ENCODE measurements at regions not wholly inside any gene's neighbourhood (a gene's known extent, or its start where the extent isn't known, plus 50 kb on each side); places are given as distances from the start of the nearest gene placed in this dataset.
A peak's percentile ranks its signal among the peaks of the same experiment; 100 is the strongest.

DNA sequence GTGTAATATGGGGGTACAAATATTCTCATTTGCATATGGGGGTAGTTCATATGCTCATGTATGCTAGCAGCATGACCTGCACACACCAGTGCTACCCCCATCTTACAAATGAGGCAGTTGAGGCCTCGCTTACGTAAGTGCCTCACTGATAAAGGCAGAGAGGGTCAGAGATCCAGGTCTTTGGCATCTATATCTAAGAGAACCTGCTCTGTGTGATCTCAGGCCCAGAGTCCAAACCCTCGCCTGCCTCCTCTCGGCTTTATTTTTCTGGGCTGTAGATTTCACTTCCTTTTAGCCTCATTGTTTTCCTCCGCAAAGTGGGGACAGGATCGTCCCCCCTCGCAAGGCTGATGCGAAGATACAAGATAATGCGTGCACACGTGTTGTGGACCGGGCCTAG is 325.2 kb downstream of the MN1 start:
- no peak overlapping the region for H3K4me3 ChIP-seq (ENCODE audit: insufficient read depth, low read depth, low read length)
- H3K36me3 ChIP-seq (replicated peaks; ENCODE audit: control insufficient read depth, insufficient read depth, low read length) = no peaks in the 10 kb centered on the region
- DNase-seq = no peak
- H3K27me3 ChIP-seq (ENCODE audit: control insufficient read depth, insufficient read depth, low read length) = no peaks in the 10 kb centered on the region; the same call in 1 of the 2 replicates

DNA sequence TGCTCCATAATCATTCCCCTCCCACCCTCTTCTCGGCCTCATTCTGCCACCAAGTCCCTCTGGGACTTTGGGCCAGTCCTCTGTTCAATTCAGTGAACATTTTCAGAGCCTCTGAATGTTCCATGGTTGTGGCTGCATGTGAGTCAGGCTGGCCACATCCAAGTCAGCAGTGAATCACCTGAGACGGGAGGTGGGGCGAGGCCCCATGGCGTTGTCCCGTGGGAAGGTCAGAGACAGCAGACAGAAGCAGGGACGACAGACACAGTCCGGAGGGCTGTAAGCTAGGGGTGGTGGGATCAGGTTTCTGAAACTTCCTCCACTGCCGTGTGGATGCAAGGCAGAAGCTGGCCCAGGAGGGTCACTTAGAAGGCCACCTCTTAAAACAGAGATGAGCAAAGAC is 324.8 kb downstream of the MN1 start:
- no peak overlapping the region for H3K4me3 ChIP-seq (ENCODE audit: insufficient read depth, low read depth, low read length)
- no peaks in the 10 kb centered on the region for H3K36me3 ChIP-seq (replicated peaks; ENCODE audit: control insufficient read depth, insufficient read depth, low read length)
- H3K27me3 ChIP-seq (ENCODE audit: control insufficient read depth, insufficient read depth, low read length) = no peaks in the 10 kb centered on the region; the same call in 1 of the 2 replicates
- no peak for DNase-seq

DNA sequence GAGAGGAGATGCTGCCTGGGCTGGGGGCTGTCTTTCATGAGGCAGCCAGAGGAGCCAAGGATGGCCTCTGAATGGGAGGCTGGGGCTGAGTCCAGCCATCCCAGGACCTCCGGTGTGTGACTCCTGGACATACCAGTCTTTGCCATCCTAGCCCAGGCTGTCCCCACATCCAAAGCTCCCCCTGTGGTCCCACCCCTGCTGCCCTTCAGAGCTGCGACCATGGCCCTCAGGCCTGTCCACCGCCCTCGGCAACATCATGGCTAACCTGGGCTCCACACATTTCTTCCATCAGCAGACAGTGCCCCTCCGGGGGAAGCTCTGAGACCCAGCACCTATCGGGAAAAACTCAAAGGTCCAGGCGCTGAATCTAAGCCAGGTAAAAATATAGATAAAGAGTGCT is 324.4 kb downstream of the MN1 start:
- Histone ChIP-seq H3K36me3 (replicated peaks; ENCODE audit: control insufficient read depth, insufficient read depth, low read length) (no peaks in the 10 kb centered on the region), H3K4me3 (ENCODE audit: insufficient read depth, low read depth, low read length) (no peak overlapping the region), H3K27me3 (ENCODE audit: control insufficient read depth, insufficient read depth, low read length) (no peaks in the 10 kb centered on the region; the same call in 1 of the 2 replicates)
- no peak for DNase-seq

- DNase-seq = peak; percentile 83
- Histone ChIP-seq H3K4me3 (ENCODE audit: insufficient read depth, low read depth, low read length) (no peak overlapping the region), H3K36me3 (replicated peaks; ENCODE audit: control insufficient read depth, insufficient read depth, low read length) (no peaks in the 10 kb centered on the region), H3K27me3 (ENCODE audit: control insufficient read depth, insufficient read depth, low read length) (no peaks in the 10 kb centered on the region)
Measured at GRCh38 chr22:27480487-27480886, 321.1 kb downstream of the MN1 start.

DNA sequence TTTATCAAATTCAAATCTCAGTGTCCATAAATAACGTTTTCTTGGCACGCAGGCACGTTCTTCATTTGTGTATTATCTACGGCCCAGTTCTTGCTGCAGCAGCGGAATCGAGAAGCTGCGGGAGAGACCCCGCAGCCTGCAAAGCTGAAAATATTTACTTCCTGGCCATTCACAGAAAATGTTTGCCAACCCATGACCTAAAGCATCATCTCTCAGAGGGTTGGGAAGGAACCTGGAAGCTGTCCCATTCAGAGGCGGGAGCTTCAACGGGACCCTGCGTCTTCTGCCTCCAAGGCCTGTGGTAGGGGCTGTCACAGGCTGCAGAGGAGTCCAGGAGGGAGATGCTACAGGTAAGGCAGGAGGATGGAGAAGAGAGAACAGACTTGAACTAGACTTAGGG is 319.2 kb downstream of the MN1 start:
- no peaks in the 10 kb centered on the region for H3K36me3 ChIP-seq (replicated peaks; ENCODE audit: control insufficient read depth, insufficient read depth, low read length)
- no peak for DNase-seq
- H3K27me3 ChIP-seq (ENCODE audit: control insufficient read depth, insufficient read depth, low read length) = no peaks in the 10 kb centered on the region
- H3K4me3 ChIP-seq (ENCODE audit: insufficient read depth, low read depth, low read length) = no peak overlapping the region

DNA sequence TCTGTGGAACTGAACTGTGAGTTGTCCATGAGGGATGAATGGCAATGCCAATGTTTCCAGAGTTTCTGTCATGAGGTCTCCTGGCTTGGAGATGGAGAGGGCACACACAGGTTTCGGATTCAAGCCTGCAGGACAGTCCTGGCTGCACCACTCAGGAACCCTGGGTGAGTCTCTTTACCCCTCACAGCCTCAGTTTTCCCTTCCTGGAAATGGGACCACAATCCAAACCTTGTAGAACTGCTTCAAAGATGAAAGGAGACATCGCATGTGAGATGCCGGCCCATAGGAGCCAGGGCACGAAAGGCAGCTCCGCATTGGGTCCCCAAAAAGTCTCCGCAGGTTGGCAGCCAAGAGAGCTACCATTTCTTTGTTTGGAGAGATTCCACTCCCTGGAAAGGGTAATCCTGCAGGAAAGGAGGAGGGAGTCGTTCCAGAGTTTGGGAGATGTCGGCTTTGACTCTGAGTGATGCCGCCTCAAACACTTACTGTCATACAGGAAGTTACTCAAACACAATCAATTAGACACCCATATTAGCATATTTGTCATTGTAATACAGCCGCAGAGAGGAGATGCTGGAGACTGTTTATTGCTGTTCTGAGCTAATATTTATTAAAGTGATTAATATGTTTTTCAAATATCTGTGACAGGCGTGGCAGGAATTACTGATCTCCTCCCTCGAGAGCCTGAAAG is 318.3 kb downstream of the MN1 start:
- Histone ChIP-seq H3K36me3 (replicated peaks; ENCODE audit: control insufficient read depth, insufficient read depth, low read length) (no peaks in the 10 kb centered on the region), H3K4me3 (ENCODE audit: insufficient read depth, low read depth, low read length) (no peak overlapping the region), H3K27me3 (ENCODE audit: control insufficient read depth, insufficient read depth, low read length) (no peaks in the 10 kb centered on the region)
- DNase-seq = no peak

- H3K36me3 ChIP-seq (replicated peaks; ENCODE audit: control insufficient read depth, insufficient read depth, low read length) = no peaks in the 10 kb centered on the region
- no peak overlapping the region for H3K4me3 ChIP-seq (ENCODE audit: insufficient read depth, low read depth, low read length)
- no peak for DNase-seq
- H3K27me3 ChIP-seq (ENCODE audit: control insufficient read depth, insufficient read depth, low read length) = no peaks in the 10 kb centered on the region
Measured at GRCh38 chr22:27485842-27486241, 315.7 kb downstream of the MN1 start.

DNA sequence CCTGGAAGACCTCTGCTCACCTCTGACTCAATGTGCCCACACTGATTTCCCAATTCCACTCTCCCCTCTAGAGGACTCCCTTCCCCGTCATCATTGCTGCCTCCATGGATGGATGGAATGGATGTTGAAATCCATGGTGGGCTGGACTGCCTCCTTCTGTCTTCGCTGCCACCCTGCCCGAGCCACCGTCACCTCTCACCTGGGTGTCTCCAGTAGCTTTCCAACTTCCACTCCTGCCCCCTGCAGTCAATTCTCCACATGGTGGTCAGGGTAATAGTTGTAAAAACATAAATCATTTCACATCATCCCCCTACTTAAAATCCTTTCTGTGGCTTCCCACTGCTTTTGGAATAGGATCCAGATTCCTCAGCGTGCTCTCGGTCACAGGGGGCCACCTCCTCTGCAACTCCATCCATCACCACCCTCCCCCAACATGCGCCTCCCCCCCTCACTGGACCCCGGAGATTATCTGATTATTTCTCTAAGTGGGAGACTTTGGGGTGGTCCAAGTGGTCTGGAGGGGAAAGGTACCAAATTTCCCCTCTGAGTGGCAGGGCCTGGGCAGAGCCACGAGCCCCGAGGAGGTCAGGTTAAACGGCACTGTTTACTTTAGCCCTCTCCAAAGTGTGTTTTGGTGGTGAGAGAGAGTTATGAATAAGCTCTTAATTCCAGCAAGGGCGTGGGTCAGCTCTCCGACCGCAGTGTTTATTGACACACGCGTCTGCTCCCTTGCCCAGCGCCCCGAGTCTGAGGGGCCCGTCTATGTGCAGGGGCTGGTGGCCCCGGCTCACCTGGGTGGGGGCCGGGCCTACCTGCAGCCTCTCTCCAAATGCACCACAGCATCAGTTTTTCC is 313.7 kb downstream of the MN1 start:
- Histone ChIP-seq H3K4me3 (ENCODE audit: insufficient read depth, low read depth, low read length) (no peak overlapping the region), H3K27me3 (ENCODE audit: control insufficient read depth, insufficient read depth, low read length) (no peaks in the 10 kb centered on the region), H3K36me3 (replicated peaks; ENCODE audit: control insufficient read depth, insufficient read depth, low read length) (no peaks in the 10 kb centered on the region)
- DNase-seq = no peak

DNA sequence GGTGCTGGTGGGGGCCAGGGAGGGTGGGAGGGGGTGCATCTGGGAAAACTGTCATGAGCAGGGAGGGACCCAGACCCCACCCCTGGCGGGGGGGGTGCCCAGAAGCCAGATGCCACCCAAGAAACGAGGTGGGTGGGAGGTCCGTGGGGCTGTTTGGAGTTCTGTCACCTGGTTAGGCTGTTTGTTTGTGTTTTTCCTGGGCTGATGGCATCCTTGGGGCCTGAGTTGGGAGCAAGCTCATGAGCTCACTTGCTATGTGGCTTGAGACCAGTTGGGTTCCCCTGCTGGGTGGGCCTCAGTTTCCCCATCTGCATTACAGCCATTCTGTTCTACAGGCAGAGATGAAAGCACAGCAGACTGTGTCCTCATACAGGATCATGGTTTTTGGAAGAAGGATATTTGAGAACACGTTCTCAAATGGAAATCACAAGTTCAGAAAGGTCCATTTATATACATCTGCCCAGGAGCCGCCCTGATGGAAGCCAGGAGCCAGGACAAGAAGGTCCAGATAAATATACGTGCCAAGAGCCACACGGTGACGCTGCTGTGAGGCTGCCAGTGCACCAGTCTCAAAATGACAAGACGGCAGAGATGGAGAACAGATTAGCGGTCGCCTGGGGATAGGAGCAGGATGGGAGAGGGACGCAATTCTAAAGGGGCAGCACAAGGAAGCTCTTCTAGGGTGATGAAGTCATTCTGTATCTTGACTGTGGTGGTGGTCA is 312.9 kb downstream of the MN1 start:
- Histone ChIP-seq H3K4me3 (ENCODE audit: insufficient read depth, low read depth, low read length) (no peak overlapping the region), H3K36me3 (replicated peaks; ENCODE audit: control insufficient read depth, insufficient read depth, low read length) (no peaks in the 10 kb centered on the region), H3K27me3 (ENCODE audit: control insufficient read depth, insufficient read depth, low read length) (no peaks in the 10 kb centered on the region)
- DNase-seq = no peak

- Histone ChIP-seq H3K36me3 (replicated peaks; ENCODE audit: control insufficient read depth, insufficient read depth, low read length) (no peaks in the 10 kb centered on the region), H3K27me3 (ENCODE audit: control insufficient read depth, insufficient read depth, low read length) (no peaks in the 10 kb centered on the region), H3K4me3 (ENCODE audit: insufficient read depth, low read depth, low read length) (no peak overlapping the region)
- no peak for DNase-seq
Measured at GRCh38 chr22:27489178-27489675, 312.3 kb downstream of the MN1 start.

- no peak for DNase-seq
- Histone ChIP-seq H3K36me3 (replicated peaks; ENCODE audit: control insufficient read depth, insufficient read depth, low read length) (no peaks in the 10 kb centered on the region), H3K4me3 (ENCODE audit: insufficient read depth, low read depth, low read length) (no peak overlapping the region), H3K27me3 (ENCODE audit: control insufficient read depth, insufficient read depth, low read length) (no peaks in the 10 kb centered on the region)
Measured at GRCh38 chr22:27490080-27490479, 311.5 kb downstream of the MN1 start.

- Histone ChIP-seq H3K36me3 (replicated peaks; ENCODE audit: control insufficient read depth, insufficient read depth, low read length) (no peaks in the 10 kb centered on the region), H3K4me3 (ENCODE audit: insufficient read depth, low read depth, low read length) (no peak overlapping the region), H3K27me3 (ENCODE audit: control insufficient read depth, insufficient read depth, low read length) (no peaks in the 10 kb centered on the region)
- no peak for DNase-seq
Measured at GRCh38 chr22:27491888-27492287, 309.7 kb downstream of the MN1 start.

DNA sequence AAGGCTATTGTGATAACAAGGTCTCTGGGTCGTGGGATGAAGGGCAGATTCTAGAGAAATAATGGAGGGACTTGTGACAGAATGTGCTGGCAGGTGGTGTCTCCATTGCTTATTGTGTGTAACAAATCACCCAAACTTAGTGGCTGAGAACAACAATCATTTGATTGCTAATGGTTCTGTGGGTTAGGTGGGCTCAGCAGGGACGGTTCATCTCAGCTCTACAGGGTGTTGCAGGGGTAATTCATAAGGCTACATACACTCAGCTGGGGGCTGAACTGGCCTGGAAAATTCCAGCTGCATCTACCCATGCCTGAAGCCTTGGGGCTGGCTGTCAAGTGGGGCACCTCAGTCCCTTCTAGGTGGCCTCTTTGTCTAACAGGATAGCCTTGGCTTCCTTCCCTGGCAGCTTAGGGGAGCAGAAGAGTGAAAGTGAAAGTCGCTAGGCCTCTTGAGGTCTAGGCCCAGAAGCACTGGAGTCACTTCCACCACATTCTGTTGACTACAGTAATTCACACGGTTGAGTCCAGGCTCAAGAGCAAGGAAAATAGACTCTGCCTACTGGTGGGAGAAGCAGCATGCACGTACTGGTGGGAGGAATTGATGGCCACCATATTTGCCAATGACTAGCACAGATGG is 308.9 kb downstream of the MN1 start:
- Histone ChIP-seq H3K36me3 (replicated peaks; ENCODE audit: control insufficient read depth, insufficient read depth, low read length) (no peaks in the 10 kb centered on the region), H3K4me3 (ENCODE audit: insufficient read depth, low read depth, low read length) (no peak overlapping the region)

DNA sequence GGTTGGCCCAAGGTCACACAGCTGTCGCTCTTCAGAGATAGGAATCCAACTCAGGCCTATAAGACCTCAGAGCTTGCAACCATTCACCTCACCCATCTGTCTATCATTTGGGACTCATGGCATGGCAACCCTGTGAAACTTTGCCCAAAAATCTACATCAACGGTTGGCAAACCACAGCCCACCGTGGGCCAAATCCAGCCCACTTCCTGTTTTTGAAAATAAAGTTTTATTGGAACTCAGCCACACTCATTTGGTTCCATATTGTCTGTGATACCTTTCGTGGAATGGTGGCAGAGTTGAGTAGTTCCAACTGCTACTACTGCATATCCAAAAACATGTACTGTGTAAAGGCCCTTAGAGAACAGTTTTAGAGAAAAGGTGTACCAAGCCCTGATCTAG is 307.8 kb downstream of the MN1 start:
- DNase-seq = no peak
- Histone ChIP-seq H3K4me3 (ENCODE audit: insufficient read depth, low read depth, low read length) (no peak overlapping the region), H3K36me3 (replicated peaks; ENCODE audit: control insufficient read depth, insufficient read depth, low read length) (no peaks in the 10 kb centered on the region), H3K27me3 (ENCODE audit: control insufficient read depth, insufficient read depth, low read length) (no peaks in the 10 kb centered on the region; the same call in 1 of the 2 replicates)

More for the DNA sequence above, 308.9 kb downstream of the MN1 start:
- no peaks in the 10 kb centered on the region for H3K27me3 ChIP-seq (ENCODE audit: control insufficient read depth, insufficient read depth, low read length)
- DNase-seq = no peak

Data from H7 (cell line).